ENCODE measurements at regions not wholly inside any gene's neighbourhood (a gene's known extent, or its start where the extent isn't known, plus 50 kb on each side); places are given as distances from the start of the nearest gene placed in this dataset.
"Not testable (repeated sequence)": the region's sequence is repeated elsewhere in the genome, so short reads cannot be mapped to it uniquely, and the experiment has no call there.

DNA sequence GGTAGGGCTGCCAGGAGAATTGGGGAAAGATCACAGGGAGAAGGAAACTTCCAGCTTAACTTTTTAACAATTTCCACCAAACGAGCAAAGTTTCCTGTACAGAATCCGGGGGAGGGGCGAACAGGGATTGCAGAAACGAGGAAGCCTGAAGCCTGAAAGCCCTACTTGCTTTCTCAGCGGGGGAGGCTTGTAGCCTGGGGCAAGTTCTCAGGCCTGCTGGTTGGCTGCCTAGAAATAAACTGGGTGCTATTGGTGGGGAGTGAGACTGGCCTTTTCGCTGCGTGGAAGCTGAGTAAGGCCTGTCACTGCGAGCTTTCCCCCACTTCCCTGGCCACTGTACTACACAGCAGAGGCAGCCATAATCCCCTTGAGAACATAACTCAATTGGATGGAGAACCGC is 110.8 kb upstream of the ATP8A1 start:
- no peaks in the 10 kb centered on the region for H3K9me3 ChIP-seq (ENCODE audit: control insufficient read depth in 1 of 2, insufficient read depth in 1 of 2, low read length in 2 of 2)
- Mint-ChIP-seq H3K27me3 (peaks cover 20% of the 10 kb centered on the region), H3K9me3 (no peaks in the 10 kb centered on the region), H3K36me3 (ENCODE audit: low read depth) (no peaks in the 10 kb centered on the region), H3K27ac (no peak overlapping the region), H3K4me3 (no peak overlapping the region), H3K4me1 (ENCODE audit: low read depth) (no peaks in the 10 kb centered on the region)
- H3K4me1 ChIP-seq (ENCODE audit: insufficient read depth, low read length), result no peaks in the 10 kb centered on the region
- CTCF ChIA-PET, result no interaction called here
- TF ChIP-seq, protein P1, sequence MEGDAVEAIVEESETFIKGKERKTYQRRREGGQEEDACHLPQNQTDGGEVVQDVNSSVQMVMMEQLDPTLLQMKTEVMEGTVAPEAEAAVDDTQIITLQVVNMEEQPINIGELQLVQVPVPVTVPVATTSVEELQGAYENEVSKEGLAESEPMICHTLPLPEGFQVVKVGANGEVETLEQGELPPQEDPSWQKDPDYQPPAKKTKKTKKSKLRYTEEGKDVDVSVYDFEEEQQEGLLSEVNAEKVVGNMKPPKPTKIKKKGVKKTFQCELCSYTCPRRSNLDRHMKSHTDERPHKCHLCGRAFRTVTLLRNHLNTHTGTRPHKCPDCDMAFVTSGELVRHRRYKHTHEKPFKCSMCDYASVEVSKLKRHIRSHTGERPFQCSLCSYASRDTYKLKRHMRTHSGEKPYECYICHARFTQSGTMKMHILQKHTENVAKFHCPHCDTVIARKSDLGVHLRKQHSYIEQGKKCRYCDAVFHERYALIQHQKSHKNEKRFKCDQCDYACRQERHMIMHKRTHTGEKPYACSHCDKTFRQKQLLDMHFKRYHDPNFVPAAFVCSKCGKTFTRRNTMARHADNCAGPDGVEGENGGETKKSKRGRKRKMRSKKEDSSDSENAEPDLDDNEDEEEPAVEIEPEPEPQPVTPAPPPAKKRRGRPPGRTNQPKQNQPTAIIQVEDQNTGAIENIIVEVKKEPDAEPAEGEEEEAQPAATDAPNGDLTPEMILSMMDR (IDR thresholded peaks at IDR 0.05), result no peak
- intact Hi-C loops (cut with DNase I, micrococcal nuclease), result no loop called here
- no peak overlapping the region for H3K4me3 ChIP-seq (ENCODE audit: low read length)
- ATAC-seq (ENCODE audit: poor library complexity) (no peak), DNase-seq (no peak)
- H3K36me3 ChIP-seq (ENCODE audit: insufficient read depth, low read length), result no peaks in the 10 kb centered on the region
- H3K27me3 ChIP-seq (ENCODE audit: control insufficient read depth in 1 of 2, insufficient read depth in 2 of 2, low read length in 2 of 2), result no peaks in the 10 kb centered on the region
- no peak overlapping the region for H3K27ac ChIP-seq (ENCODE audit: low read depth in 1 of 2, low read length in 2 of 2)
- POLR2A ChIA-PET, result no interaction called here

GRCh38 chr4:42761804-42762203 is 104.9 kb upstream of the ATP8A1 start:
- Histone ChIP-seq H3K27me3 (ENCODE audit: control insufficient read depth in 1 of 2, insufficient read depth in 2 of 2, low read length in 2 of 2) (no peaks in the 10 kb centered on the region), H3K36me3 (ENCODE audit: insufficient read depth, low read length) (no peaks in the 10 kb centered on the region), H3K4me3 (ENCODE audit: low read length) (no peak overlapping the region), H3K4me1 (ENCODE audit: insufficient read depth, low read length) (no peaks in the 10 kb centered on the region), H3K9me3 (ENCODE audit: control insufficient read depth in 1 of 2, insufficient read depth in 1 of 2, low read length in 2 of 2) (no peaks in the 10 kb centered on the region), H3K27ac (ENCODE audit: low read depth in 1 of 2, low read length in 2 of 2) (no peak overlapping the region)
- Mint-ChIP-seq H3K36me3 (ENCODE audit: low read depth) (no peaks in the 10 kb centered on the region), H3K4me1 (ENCODE audit: low read depth) (no peaks in the 10 kb centered on the region), H3K27ac (no peak overlapping the region), H3K27me3 (peaks cover 24% of the 10 kb centered on the region), H3K9me3 (no peaks in the 10 kb centered on the region), H3K4me3 (no peak overlapping the region)
- DNase-seq, result no peak
- intact Hi-C loops (cut with DNase I, micrococcal nuclease), result no loop called here
- TF ChIP-seq, protein P1 (IDR thresholded peaks at IDR 0.05), result no peak
- no peak for ATAC-seq (ENCODE audit: poor library complexity)
- ChIA-PET POLR2A (no interaction called here), CTCF (no interaction called here)

- H3K27me3 Mint-ChIP-seq, result peaks cover 12% of the 10 kb centered on the region
- ATAC-seq (ENCODE audit: poor library complexity); H3K4me1 ChIP-seq (ENCODE audit: insufficient read depth, low read length); H3K4me3 ChIP-seq (ENCODE audit: low read length); POLR2A ChIA-PET; H3K9me3 ChIP-seq (ENCODE audit: control insufficient read depth in 1 of 2, insufficient read depth in 1 of 2, low read length in 2 of 2); intact Hi-C loops (cut with DNase I, micrococcal nuclease); H3K36me3 Mint-ChIP-seq (ENCODE audit: low read depth); H3K27me3 ChIP-seq (ENCODE audit: control insufficient read depth in 1 of 2, insufficient read depth in 2 of 2, low read length in 2 of 2); H3K4me1 Mint-ChIP-seq (ENCODE audit: low read depth); DNase-seq; H3K36me3 ChIP-seq (ENCODE audit: insufficient read depth, low read length); H3K27ac ChIP-seq (ENCODE audit: low read depth in 1 of 2, low read length in 2 of 2); H3K27ac Mint-ChIP-seq; H3K9me3 Mint-ChIP-seq; H3K4me3 Mint-ChIP-seq; CTCF ChIA-PET: not testable (repeated sequence)
Measured at GRCh38 chr4:42754965-42755364, 98.1 kb upstream of the ATP8A1 start.

- H3K27ac ChIP-seq (ENCODE audit: low read depth in 1 of 2, low read length in 2 of 2), result no peak overlapping the region
- H3K27ac Mint-ChIP-seq, result no peak overlapping the region
Measured at GRCh38 chr4:42751587-42751986, 94.7 kb upstream of the ATP8A1 start.

More at GRCh38 chr4:42751587-42751986, 94.7 kb upstream of the ATP8A1 start:
- no peaks in the 10 kb centered on the region for H3K4me1 Mint-ChIP-seq (ENCODE audit: low read depth)
- CTCF ChIA-PET, result interaction anchor here (1.4 kb wide), 1 partner anchor 183 kb away, joined by 5 read pairs; no protein-coding TSS in a partner anchor
- H3K27me3 ChIP-seq (ENCODE audit: control insufficient read depth in 1 of 2, insufficient read depth in 2 of 2, low read length in 2 of 2), result no peaks in the 10 kb centered on the region
- POLR2A ChIA-PET, result interaction anchor here (1.1 kb wide), 1 partner anchor 95 kb away, joined by 3 read pairs; the partner anchor contains the start of gene ATP8A1
- no peaks in the 10 kb centered on the region for H3K4me1 ChIP-seq (ENCODE audit: insufficient read depth, low read length)
- H3K36me3 ChIP-seq (ENCODE audit: insufficient read depth, low read length), result no peaks in the 10 kb centered on the region
- TF ChIP-seq, protein P1 (IDR thresholded peaks at IDR 0.05), result no peak
- intact Hi-C loops (cut with DNase I, micrococcal nuclease), result no loop called here
- no peak for DNase-seq
- H3K36me3 Mint-ChIP-seq (ENCODE audit: low read depth), result no peaks in the 10 kb centered on the region
- H3K9me3 Mint-ChIP-seq, result no peaks in the 10 kb centered on the region
- no peak overlapping the region for H3K4me3 Mint-ChIP-seq
- H3K27me3 Mint-ChIP-seq, result no peaks in the 10 kb centered on the region
- no peak overlapping the region for H3K4me3 ChIP-seq (ENCODE audit: low read length)
- no peaks in the 10 kb centered on the region for H3K9me3 ChIP-seq (ENCODE audit: control insufficient read depth in 1 of 2, insufficient read depth in 1 of 2, low read length in 2 of 2)
- no peak for ATAC-seq (ENCODE audit: poor library complexity)

Data from CD4-positive, alpha-beta T cell (primary cell).